Upper lobe of left lung (tissue), 6 donors: ENCODE measurements at regions not wholly inside any gene's neighbourhood (a gene's known extent, or its start where the extent isn't known, plus 50 kb on each side); places are given as distances from the start of the nearest gene placed in this dataset.

ENCODE experiments used
- ATAC-seq, 2 donors: fragments of 200-7000 bp; cut with Tn5 transposase; one replicate each; pipeline ENCODE4 v1.9.1; 2022; ENCODE audit warnings: mild to moderate bottlenecking in 2 of 2, moderate library complexity in 2 of 2; ENCODE audit not compliant: low FRiP score in 2 of 2
- DNase-seq, 2 donors: peaks; one replicate each; pipeline ENCODE4 v3.0.0-alpha.2; 2019 to 2020
- H3K27ac ChIP-seq, 4 donors: fragments of 200-600 bp; sonication (generic); one replicate each; pipeline ENCODE4 v1.5.1; 2016 to 2019
- H3K27me3 ChIP-seq, 4 donors: fragments of 200-600 bp; sonication (generic); one replicate each; pipeline ENCODE4 v1.5.1; 2017 to 2019
- H3K36me3 ChIP-seq, 4 donors: fragments of 200-600 bp; sonication (generic); one replicate each; pipeline ENCODE4 v1.5.1; 2016 to 2019
- H3K4me1 ChIP-seq, 4 donors: fragments of 200-600 bp; sonication (generic); one replicate each; pipeline ENCODE4 v1.5.1; 2018 to 2019
- H3K4me3 ChIP-seq, 4 donors: fragments of 200-600 bp; sonication (generic); one replicate each; pipeline ENCODE4 v1.5.1; 2017 to 2019; ENCODE audit warnings: mild to moderate bottlenecking in 2 of 4, moderate library complexity in 1 of 4
- H3K9me3 ChIP-seq, 4 donors: fragments of 200-600 bp; sonication (generic); one replicate each; pipeline ENCODE4 v1.5.1; 2018 to 2019
- EP300 ChIP-seq, 4 donors: sonication (generic); formaldehyde crosslinking; IDR thresholded peaks; one replicate each; pipeline ENCODE4 v1.5.1; 2017; ENCODE audit warnings: antibody characterized with exemption in 4 of 4, control low read depth in 2 of 4
- POLR2A ChIP-seq, 4 donors: fragments of 450-650 bp; IDR thresholded peaks; one replicate each; pipeline ENCODE4 v1.5.1; 2016 to 2017; ENCODE audit warnings: antibody characterized with exemption in 4 of 4, mild to moderate bottlenecking in 2 of 4
- POLR2AphosphoS5 ChIP-seq, 2 donors: sonication (generic); formaldehyde crosslinking; IDR thresholded peaks; one replicate each; pipeline ENCODE4 v1.5.1; 2017; ENCODE audit warnings: antibody characterized with exemption in 2 of 2
- WGBS, 2 donors: methylation state at CpG; one replicate each; pipeline ENCODE4 v1.1.5; 2017 to 2018; 5-methylcytosine and 5-hydroxymethylcytosine counted together
- TF ChIP-seq, protein P1 (sequence below), 6 experiments: fragments of 450-650 bp in 4 of 6; fragments of 200-600 bp in 2 of 6; sonication (generic) in 2 of 6; IDR thresholded peaks; one replicate each; pipeline ENCODE4 v1.5.1; 2016 to 2019; ENCODE audit warnings: antibody characterized with exemption in 6 of 6
- donor health status: DM: no; HTN: no; CAD: no; lungs with moderate emphysema.
- donor health status: DM: no; HTN: yes; CAD: no; lungs with severe emphysema.

DNA sequence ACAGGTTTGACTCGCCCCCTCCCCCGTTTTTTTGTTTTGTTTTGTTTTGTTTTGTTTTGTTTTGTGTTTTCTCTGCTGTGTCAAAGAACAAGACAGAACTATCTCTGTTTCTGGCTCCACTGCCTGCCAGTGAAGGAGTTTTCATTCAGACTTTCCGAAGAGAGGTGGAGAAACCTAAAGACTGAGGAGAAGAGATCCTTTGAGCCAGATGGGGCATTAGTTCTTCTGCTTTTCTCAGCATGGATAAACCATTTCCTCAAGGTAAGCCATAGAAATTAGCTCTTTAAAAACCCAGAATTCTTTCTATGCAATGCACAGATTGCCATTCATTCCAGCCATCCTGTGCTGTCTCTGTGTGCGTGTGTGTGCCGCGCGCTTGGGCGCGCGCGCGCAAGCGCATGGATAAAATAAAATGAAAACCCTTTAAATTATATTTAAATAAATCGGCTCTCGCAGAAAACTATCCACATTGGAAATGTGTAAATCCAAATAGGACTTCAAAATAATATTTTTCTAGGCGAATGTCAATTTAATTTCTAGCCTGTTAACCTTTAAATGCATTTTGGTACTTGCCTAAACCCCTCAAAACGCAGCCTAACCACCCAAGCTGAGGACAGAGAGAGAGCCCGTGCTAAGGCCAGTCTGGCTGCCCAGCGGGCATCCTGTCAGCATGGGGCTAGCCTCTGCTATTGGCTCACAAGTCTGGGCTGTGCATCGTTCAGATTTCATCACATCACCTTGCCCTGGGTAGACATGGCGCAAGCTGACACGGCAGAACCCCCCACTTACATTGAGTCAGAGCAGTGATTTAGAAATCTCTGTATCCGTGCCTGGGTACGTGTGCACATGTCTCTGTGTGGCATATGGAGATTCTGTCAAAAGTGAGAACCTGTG is 113.0 kb upstream of the VAMP7 start:
- DNase-seq, result peak in 1 of 2 donors; percentile 66

GRCh38 chrX:155767051-155767875 is 113.9 kb upstream of the VAMP7 start:
- WGBS, 2 donors, result 38 to 41% methylated on average over 19 of the region's 19 CpGs
- H3K27me3 ChIP-seq, result no peaks in the 10 kb centered on the region
- H3K27ac ChIP-seq, result peak overlapping the region in 1 of 4 donors; percentile 49
- ATAC-seq (peak; percentile 19 to 90), DNase-seq (peak; percentile 2 to 35)
- no peaks in the 10 kb centered on the region for H3K9me3 ChIP-seq
- no peaks in the 10 kb centered on the region for H3K36me3 ChIP-seq
- no peaks in the 10 kb centered on the region for H3K4me1 ChIP-seq
- TF ChIP-seq, protein P1, sequence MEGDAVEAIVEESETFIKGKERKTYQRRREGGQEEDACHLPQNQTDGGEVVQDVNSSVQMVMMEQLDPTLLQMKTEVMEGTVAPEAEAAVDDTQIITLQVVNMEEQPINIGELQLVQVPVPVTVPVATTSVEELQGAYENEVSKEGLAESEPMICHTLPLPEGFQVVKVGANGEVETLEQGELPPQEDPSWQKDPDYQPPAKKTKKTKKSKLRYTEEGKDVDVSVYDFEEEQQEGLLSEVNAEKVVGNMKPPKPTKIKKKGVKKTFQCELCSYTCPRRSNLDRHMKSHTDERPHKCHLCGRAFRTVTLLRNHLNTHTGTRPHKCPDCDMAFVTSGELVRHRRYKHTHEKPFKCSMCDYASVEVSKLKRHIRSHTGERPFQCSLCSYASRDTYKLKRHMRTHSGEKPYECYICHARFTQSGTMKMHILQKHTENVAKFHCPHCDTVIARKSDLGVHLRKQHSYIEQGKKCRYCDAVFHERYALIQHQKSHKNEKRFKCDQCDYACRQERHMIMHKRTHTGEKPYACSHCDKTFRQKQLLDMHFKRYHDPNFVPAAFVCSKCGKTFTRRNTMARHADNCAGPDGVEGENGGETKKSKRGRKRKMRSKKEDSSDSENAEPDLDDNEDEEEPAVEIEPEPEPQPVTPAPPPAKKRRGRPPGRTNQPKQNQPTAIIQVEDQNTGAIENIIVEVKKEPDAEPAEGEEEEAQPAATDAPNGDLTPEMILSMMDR (IDR thresholded peaks at IDR 0.05), result no peak
- no peak for TF ChIP-seq POLR2A (IDR thresholded peaks at IDR 0.05)
- no peak for TF ChIP-seq EP300 (IDR thresholded peaks at IDR 0.05)
- TF ChIP-seq POLR2AphosphoS5 (IDR thresholded peaks at IDR 0.05), result no peak
- H3K4me3 ChIP-seq, result peak overlapping the region in 3 of 4 donors; percentile 23 to 41 (median 29)

More for the DNA sequence above, 113.0 kb upstream of the VAMP7 start:
- Histone ChIP-seq H3K4me1 (no peaks in the 10 kb centered on the region), H3K27me3 (no peaks in the 10 kb centered on the region), H3K27ac (no peak overlapping the region), H3K36me3 (no peaks in the 10 kb centered on the region), H3K4me3 (peak overlapping the region in 3 of 4 donors; percentile 7 to 41 (median 29)), H3K9me3 (no peaks in the 10 kb centered on the region)
- ATAC-seq, result peak in 1 of 2 donors; percentile 30
- 54 to 59% methylated on average over 23 to 24 of the region's 24 CpGs for WGBS, 2 donors
- TF ChIP-seq, protein P1 (IDR thresholded peaks at IDR 0.05), result no peak
- TF ChIP-seq EP300 (IDR thresholded peaks at IDR 0.05), result no peak

DNA sequence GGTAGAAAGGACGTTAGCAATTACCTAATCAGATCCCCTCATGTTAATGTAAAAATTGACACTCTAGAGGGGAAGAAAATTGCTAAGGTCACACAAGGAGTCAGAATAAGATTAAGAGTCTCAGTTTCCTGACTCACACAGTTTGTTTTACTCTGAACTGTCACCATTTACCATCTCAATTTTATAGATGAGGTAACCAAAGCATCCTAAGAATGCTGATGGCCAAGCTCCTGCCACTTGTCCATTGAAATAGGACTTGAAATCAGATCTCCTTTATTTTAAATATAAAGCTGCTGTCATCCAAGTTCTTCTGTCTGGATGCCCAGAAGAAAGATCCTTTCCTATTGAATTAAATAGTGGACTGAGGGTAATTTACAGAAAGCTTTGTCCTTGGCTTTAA is 114.8 kb upstream of the VAMP7 start:
- ATAC-seq (no peak), DNase-seq (no peak)
- no peaks in the 10 kb centered on the region for H3K36me3 ChIP-seq
- no peaks in the 10 kb centered on the region for H3K4me1 ChIP-seq
- WGBS, 2 donors, result 30 to 43% methylated on average over 1 of the region's 1 CpG
- H3K27me3 ChIP-seq, result no peaks in the 10 kb centered on the region
- H3K4me3 ChIP-seq, result no peak overlapping the region
- TF ChIP-seq EP300 (IDR thresholded peaks at IDR 0.05) (no peak), POLR2A (IDR thresholded peaks at IDR 0.05) (no peak), POLR2AphosphoS5 (IDR thresholded peaks at IDR 0.05) (no peak)
- TF ChIP-seq, protein P1 (IDR thresholded peaks at IDR 0.05), result no peak
- H3K27ac ChIP-seq, result no peak overlapping the region
- no peaks in the 10 kb centered on the region for H3K9me3 ChIP-seq

DNA sequence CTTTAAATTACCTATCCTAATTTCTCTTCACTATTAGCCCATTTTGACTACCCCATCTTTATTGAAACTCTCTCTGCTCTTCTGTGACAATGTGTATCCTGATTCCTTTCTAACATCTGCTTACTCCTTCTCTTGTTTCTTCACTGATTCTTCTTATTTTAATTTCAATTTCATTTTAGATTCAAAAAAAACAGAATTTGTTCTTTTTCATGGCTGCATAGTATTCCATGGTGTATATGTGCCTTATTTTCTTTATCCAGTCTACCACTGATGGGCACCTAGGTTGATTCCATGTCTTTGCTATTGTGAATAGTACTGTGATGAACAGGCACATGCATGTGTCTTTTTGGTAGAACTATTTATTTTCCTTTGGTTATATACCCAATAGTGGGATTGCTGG is 120.0 kb upstream of the VAMP7 start:
- DNase-seq, result no peak
- ATAC-seq, result no peak
- H3K4me3 ChIP-seq, result no peak overlapping the region
- H3K36me3 ChIP-seq, result no peaks in the 10 kb centered on the region
- no peaks in the 10 kb centered on the region for H3K4me1 ChIP-seq
- H3K27me3 ChIP-seq, result no peaks in the 10 kb centered on the region
- TF ChIP-seq EP300 (IDR thresholded peaks at IDR 0.05) (no peak), POLR2AphosphoS5 (IDR thresholded peaks at IDR 0.05) (no peak)
- TF ChIP-seq, protein P1 (IDR thresholded peaks at IDR 0.05), result no peak
- no peaks in the 10 kb centered on the region for H3K9me3 ChIP-seq
- H3K27ac ChIP-seq, result no peak overlapping the region
